SK-N-SH treated with all-trans-retinoic acid at 6 μM for 48 hours (cell line): ENCODE measurements at regions not wholly inside any gene's neighbourhood (a gene's known extent, or its start where the extent isn't known, plus 50 kb on each side); places are given as distances from the start of the nearest gene placed in this dataset.

Source experiments
- ATAC-seq: fragments of 200-7000 bp; cut with Tn5 transposase; 3 replicates; pipeline ENCODE4 v1.9.1; 2020; ENCODE audit warnings: mild to moderate bottlenecking, moderate library complexity
- ESRRG ChIP-seq: fragments of 250-450 bp; sonication (Bioruptor Pico); IDR thresholded peaks from 2 replicates; pipeline ENCODE4 v1.6.1; 2021; ENCODE audit warnings: mild to moderate bottlenecking
- GLIS3 ChIP-seq: fragments of 250-450 bp; sonication (Bioruptor Pico); IDR thresholded peaks from 2 replicates; pipeline ENCODE4 v1.5.0; 2020; ENCODE audit warnings: mild to moderate bottlenecking, moderate library complexity
- ISL1 ChIP-seq: fragments of 250-450 bp; sonication (Bioruptor Pico); IDR thresholded peaks from 2 replicates; pipeline ENCODE4 v2.1.2; 2022; ENCODE audit warnings: mild to moderate bottlenecking, moderate library complexity
- OSR1 ChIP-seq: fragments of 250-450 bp; sonication (Bioruptor Pico); IDR thresholded peaks from 2 replicates; pipeline ENCODE4 v1.8.0; 2022; ENCODE audit warnings: moderate library complexity, mild to moderate bottlenecking, inconsistent platforms
- PPARA ChIP-seq: fragments of 250-450 bp; sonication (Bioruptor Pico); IDR thresholded peaks from 2 replicates; pipeline ENCODE4 v1.5.0; 2020; ENCODE audit warnings: mild to moderate bottlenecking, borderline replicate concordance
- RARB ChIP-seq: fragments of 250-450 bp; sonication (Bioruptor Pico); IDR thresholded peaks from 2 replicates; pipeline ENCODE4 v1.8.0; 2021; ENCODE audit warnings: mild to moderate bottlenecking, moderate library complexity
- SNAI2 ChIP-seq: fragments of 250-450 bp; sonication (Bioruptor Pico); IDR thresholded peaks from 2 replicates; pipeline ENCODE4 v1.5.0; 2020; ENCODE audit warnings: mild to moderate bottlenecking, moderate library complexity
- TCF4 ChIP-seq: fragments of 250-450 bp; sonication (Bioruptor Pico); IDR thresholded peaks from 2 replicates; pipeline ENCODE4 v1.8.0; 2021; ENCODE audit warnings: mild to moderate bottlenecking, moderate library complexity, borderline replicate concordance
- TOX ChIP-seq: fragments of 250-450 bp; sonication (Bioruptor Pico); IDR thresholded peaks from 2 replicates; pipeline ENCODE4 v1.8.0; 2021; ENCODE audit warnings: mild to moderate bottlenecking, moderate library complexity, borderline replicate concordance
- ZFP3 ChIP-seq: fragments of 250-450 bp; sonication (Bioruptor Pico); IDR thresholded peaks from 2 replicates; pipeline ENCODE4 v1.5.0; 2020; ENCODE audit warnings: mild to moderate bottlenecking, moderate library complexity
- ZFP30 ChIP-seq: fragments of 450-650 bp; formaldehyde crosslinking; IDR thresholded peaks from 2 replicates; pipeline ENCODE4 v1.5.0; 2022; ENCODE audit warnings: mild to moderate bottlenecking, moderate library complexity
- ZNF565 ChIP-seq: fragments of 450-650 bp; formaldehyde crosslinking; conservative IDR thresholded peaks from 2 replicates; pipeline ENCODE4 v1.5.0; 2020; ENCODE audit warnings: low read depth, mild to moderate bottlenecking, moderate library complexity
- ZNF8 ChIP-seq: fragments of 450-650 bp; formaldehyde crosslinking; IDR thresholded peaks from 2 replicates; pipeline ENCODE4 v1.5.0; 2020; ENCODE audit warnings: mild to moderate bottlenecking, moderate library complexity
- TF ChIP-seq, protein P1 (sequence below): fragments of 250-450 bp; sonication (Bioruptor Pico); IDR thresholded peaks from 2 replicates; pipeline ENCODE4 v1.5.1; 2021; ENCODE audit warnings: mild to moderate bottlenecking, moderate library complexity
- TF ChIP-seq, protein P2 (sequence below): fragments of 250-450 bp; sonication (Bioruptor Pico); IDR thresholded peaks from 2 replicates; pipeline ENCODE4 v1.8.0; 2020; ENCODE audit warnings: mild to moderate bottlenecking, moderate library complexity, borderline replicate concordance
- TF ChIP-seq, protein P3 (sequence below): fragments of 250-450 bp; sonication (Bioruptor Pico); IDR thresholded peaks from 2 replicates; pipeline ENCODE4 v1.5.1; 2020; ENCODE audit warnings: low read depth, mild to moderate bottlenecking, moderate library complexity
- TF ChIP-seq, protein P4 (sequence below): fragments of 250-450 bp; sonication (Bioruptor Pico); IDR thresholded peaks from 2 replicates; pipeline ENCODE4 v1.5.0; 2020; ENCODE audit warnings: mild to moderate bottlenecking, moderate library complexity
- TF ChIP-seq, protein P5 (sequence below): fragments of 250-450 bp; sonication (Bioruptor Pico); IDR thresholded peaks from 2 replicates; pipeline ENCODE4 v1.8.0; 2021; ENCODE audit warnings: low read depth, mild to moderate bottlenecking, moderate library complexity, borderline replicate concordance

DNA sequence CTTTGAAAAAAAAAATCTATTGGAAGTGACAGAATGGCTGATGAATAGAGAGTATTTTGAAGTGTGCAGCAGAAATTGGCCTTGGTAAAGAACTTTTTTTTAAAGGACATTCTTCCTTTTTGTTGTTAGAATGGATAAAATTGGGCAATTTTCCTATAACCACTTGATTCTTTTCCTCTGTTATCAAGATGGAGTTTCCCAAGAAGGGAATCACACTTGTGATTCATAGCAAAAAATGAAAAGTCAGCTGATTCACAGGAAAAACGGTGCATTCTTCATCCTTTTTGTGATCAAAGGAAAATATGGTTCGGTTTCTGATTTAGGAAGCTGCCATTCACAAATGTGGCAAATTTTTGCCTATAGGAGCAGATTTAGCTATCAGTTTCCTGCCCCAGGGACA is 486.8 kb downstream of the GBE1 start:
- no peak for ATAC-seq
- TF ChIP-seq ZFP3 (CRISPR knock-in tag) (no peak), GLIS3 (no peak), ESRRG (CRISPR knock-in tag) (no peak), SNAI2 (CRISPR knock-in tag) (no peak), ZNF565 (CRISPR knock-in tag) (no peak), PPARA (CRISPR knock-in tag) (no peak), OSR1 (CRISPR knock-in tag) (no peak), ZNF8 (CRISPR knock-in tag) (no peak), TOX (no peak), ISL1 (CRISPR knock-in tag) (no peak), ZFP30 (CRISPR knock-in tag) (no peak)
- TF ChIP-seq, protein P1, sequence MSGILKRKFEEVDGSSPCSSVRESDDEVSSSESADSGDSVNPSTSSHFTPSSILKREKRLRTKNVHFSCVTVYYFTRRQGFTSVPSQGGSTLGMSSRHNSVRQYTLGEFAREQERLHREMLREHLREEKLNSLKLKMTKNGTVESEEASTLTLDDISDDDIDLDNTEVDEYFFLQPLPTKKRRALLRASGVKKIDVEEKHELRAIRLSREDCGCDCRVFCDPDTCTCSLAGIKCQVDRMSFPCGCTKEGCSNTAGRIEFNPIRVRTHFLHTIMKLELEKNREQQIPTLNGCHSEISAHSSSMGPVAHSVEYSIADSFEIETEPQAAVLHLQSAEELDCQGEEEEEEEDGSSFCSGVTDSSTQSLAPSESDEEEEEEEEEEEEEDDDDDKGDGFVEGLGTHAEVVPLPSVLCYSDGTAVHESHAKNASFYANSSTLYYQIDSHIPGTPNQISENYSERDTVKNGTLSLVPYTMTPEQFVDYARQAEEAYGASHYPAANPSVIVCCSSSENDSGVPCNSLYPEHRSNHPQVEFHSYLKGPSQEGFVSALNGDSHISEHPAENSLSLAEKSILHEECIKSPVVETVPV = no peak
- TF ChIP-seq, protein P2, sequence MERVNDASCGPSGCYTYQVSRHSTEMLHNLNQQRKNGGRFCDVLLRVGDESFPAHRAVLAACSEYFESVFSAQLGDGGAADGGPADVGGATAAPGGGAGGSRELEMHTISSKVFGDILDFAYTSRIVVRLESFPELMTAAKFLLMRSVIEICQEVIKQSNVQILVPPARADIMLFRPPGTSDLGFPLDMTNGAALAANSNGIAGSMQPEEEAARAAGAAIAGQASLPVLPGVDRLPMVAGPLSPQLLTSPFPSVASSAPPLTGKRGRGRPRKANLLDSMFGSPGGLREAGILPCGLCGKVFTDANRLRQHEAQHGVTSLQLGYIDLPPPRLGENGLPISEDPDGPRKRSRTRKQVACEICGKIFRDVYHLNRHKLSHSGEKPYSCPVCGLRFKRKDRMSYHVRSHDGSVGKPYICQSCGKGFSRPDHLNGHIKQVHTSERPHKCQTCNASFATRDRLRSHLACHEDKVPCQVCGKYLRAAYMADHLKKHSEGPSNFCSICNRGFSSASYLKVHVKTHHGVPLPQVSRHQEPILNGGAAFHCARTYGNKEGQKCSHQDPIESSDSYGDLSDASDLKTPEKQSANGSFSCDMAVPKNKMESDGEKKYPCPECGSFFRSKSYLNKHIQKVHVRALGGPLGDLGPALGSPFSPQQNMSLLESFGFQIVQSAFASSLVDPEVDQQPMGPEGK = no peak
- TF ChIP-seq, protein P3, sequence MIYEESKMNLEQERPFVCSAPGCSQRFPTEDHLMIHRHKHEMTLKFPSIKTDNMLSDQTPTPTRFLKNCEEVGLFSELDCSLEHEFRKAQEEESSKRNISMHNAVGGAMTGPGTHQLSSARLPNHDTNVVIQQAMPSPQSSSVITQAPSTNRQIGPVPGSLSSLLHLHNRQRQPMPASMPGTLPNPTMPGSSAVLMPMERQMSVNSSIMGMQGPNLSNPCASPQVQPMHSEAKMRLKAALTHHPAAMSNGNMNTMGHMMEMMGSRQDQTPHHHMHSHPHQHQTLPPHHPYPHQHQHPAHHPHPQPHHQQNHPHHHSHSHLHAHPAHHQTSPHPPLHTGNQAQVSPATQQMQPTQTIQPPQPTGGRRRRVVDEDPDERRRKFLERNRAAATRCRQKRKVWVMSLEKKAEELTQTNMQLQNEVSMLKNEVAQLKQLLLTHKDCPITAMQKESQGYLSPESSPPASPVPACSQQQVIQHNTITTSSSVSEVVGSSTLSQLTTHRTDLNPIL (CRISPR knock-in tag) = no peak
- TF ChIP-seq, protein P4, sequence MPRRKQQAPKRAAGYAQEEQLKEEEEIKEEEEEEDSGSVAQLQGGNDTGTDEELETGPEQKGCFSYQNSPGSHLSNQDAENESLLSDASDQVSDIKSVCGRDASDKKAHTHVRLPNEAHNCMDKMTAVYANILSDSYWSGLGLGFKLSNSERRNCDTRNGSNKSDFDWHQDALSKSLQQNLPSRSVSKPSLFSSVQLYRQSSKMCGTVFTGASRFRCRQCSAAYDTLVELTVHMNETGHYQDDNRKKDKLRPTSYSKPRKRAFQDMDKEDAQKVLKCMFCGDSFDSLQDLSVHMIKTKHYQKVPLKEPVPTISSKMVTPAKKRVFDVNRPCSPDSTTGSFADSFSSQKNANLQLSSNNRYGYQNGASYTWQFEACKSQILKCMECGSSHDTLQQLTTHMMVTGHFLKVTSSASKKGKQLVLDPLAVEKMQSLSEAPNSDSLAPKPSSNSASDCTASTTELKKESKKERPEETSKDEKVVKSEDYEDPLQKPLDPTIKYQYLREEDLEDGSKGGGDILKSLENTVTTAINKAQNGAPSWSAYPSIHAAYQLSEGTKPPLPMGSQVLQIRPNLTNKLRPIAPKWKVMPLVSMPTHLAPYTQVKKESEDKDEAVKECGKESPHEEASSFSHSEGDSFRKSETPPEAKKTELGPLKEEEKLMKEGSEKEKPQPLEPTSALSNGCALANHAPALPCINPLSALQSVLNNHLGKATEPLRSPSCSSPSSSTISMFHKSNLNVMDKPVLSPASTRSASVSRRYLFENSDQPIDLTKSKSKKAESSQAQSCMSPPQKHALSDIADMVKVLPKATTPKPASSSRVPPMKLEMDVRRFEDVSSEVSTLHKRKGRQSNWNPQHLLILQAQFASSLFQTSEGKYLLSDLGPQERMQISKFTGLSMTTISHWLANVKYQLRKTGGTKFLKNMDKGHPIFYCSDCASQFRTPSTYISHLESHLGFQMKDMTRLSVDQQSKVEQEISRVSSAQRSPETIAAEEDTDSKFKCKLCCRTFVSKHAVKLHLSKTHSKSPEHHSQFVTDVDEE (CRISPR knock-in tag) = no peak
- TF ChIP-seq, protein P5, sequence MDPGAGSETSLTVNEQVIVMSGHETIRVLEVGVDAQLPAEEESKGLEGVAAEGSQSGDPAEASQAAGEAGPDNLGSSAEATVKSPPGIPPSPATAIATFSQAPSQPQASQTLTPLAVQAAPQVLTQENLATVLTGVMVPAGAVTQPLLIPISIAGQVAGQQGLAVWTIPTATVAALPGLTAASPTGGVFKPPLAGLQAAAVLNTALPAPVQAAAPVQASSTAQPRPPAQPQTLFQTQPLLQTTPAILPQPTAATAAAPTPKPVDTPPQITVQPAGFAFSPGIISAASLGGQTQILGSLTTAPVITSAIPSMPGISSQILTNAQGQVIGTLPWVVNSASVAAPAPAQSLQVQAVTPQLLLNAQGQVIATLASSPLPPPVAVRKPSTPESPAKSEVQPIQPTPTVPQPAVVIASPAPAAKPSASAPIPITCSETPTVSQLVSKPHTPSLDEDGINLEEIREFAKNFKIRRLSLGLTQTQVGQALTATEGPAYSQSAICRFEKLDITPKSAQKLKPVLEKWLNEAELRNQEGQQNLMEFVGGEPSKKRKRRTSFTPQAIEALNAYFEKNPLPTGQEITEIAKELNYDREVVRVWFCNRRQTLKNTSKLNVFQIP (CRISPR knock-in tag) = no peak

DNA sequence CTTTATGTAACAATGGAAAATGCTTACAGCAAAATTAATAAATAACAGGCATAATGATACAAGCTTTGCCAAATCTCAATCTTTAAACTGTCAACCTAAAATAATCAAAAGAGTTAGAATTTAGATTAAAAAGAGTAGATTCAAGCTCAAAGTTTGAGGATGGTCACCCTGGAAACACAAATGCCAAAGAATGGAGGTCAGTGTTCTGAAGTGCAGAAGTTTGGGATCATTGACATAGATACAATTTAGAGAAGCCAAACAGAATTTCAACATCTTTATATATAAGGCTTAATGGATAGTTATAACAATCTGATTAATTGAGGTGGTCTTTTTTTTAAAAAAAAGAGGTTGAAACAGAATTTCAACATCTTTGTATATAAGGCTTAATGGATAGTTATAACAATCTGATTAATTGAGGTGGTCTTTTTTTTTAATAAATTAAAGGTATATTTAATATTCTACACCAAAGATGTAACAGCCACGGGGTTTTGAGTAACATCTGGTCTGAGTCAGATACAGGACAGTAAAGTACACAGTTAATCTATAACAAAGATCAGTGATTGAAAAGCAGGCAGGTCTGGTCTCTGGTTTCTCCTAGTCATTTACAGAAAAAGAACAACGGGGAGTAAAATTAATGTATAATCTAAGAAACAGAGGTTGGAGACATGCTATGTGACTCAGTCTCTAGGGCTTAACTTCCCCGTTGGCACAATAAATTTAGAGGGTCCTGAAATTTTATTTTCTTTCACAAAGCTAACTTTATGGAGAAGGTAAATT is 490.7 kb downstream of the GBE1 start:
- no peak; the same call in 2 of the 3 replicates for ATAC-seq
- no peak for TF ChIP-seq PPARA (CRISPR knock-in tag)
- no peak for TF ChIP-seq RARB (CRISPR knock-in tag)
- peak; percentile 69; the same call in 1 of the 2 replicates for TF ChIP-seq TCF4 (CRISPR knock-in tag)
- no peak for TF ChIP-seq ISL1 (CRISPR knock-in tag)
- no peak for TF ChIP-seq ZFP30 (CRISPR knock-in tag)
- TF ChIP-seq, protein P5 (CRISPR knock-in tag) = no peak
- TF ChIP-seq, protein P4 (CRISPR knock-in tag) = peak; percentile 69; the same call in 1 of the 2 replicates
